GM18858 (cell line): ENCODE measurements at regions not wholly inside any gene's neighbourhood (a gene's known extent, or its start where the extent isn't known, plus 50 kb on each side); places are given as distances from the start of the nearest gene placed in this dataset.
"Not testable (repeated sequence)": the region's sequence is repeated elsewhere in the genome, so short reads cannot be mapped to it uniquely, and the experiment has no call there.

ENCODE experiments used
- ATAC-seq: cut with Tn5 transposase; IDR thresholded peaks from one replicate; pipeline ENCODE4 v1.9.1; 2021; ENCODE audit not compliant: unreplicated experiment

- not testable (repeated sequence) for ATAC-seq
Measured at GRCh38 chr15:21357056-21357455, 83.2 kb downstream of the POTEB3 start.

GRCh38 chr15:21355944-21356343, 84.4 kb downstream of the POTEB3 start:
- not testable (repeated sequence) for ATAC-seq

GRCh38 chr15:21354597-21354996, 85.7 kb downstream of the POTEB3 start:
- ATAC-seq: not testable (repeated sequence)

DNA sequence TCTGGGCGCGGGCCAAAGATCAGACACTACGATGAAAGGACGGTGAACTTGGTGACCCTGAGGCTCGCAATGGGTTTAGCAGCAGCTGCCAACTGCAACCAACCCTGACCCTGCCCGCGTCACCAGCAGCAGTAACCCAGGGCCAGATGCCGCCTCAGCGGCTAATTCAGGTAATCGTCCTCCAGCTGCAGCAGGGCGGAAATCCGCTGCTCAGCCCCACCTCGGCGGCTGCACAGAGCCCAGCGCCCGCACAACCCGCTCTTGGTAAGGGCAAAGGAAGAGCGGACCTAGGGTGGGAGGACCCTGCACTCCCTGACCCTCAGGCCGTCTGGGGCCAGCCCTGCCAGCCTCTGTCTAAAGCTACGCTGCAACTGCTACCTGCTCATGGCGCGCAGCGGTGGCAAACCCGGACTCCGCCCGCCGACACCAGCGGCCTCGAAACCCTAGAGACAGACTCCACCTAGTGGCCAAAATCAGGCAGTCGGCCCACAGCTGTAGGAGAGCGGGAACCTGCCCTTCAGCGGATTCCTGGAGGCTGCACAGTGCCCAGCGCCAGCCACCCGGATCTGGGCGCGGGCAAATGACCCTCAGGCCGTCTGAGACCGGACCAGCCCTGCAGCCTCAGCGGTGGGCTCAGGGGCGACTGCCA, 87.5 kb downstream of the POTEB3 start:
- ATAC-seq: not testable (repeated sequence)

- not testable (repeated sequence) for ATAC-seq
Measured at GRCh38 chr15:21344960-21345359, 95.3 kb downstream of the POTEB3 start.

- ATAC-seq: not testable (repeated sequence)
Measured at GRCh38 chr15:21344500-21344899, 95.8 kb downstream of the POTEB3 start.

DNA sequence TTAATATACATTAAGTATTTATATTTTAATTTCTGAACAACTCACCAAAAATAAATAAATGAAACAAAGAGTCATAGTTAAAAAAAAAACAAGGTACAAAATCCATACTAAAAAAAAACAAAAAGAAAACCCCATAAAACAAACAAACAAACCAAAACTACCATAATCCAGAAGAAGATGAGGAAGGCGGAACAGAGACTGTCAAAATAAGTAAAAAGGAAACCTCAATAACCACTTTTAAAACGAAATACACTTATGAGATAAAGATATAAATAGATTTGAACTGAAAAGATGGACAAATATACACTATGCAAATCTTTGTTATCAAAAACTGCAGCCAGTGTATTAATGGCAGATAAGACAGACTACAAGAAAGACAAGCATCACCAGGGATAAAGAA, 103.3 kb downstream of the POTEB3 start:
- ATAC-seq: not testable (repeated sequence)

DNA sequence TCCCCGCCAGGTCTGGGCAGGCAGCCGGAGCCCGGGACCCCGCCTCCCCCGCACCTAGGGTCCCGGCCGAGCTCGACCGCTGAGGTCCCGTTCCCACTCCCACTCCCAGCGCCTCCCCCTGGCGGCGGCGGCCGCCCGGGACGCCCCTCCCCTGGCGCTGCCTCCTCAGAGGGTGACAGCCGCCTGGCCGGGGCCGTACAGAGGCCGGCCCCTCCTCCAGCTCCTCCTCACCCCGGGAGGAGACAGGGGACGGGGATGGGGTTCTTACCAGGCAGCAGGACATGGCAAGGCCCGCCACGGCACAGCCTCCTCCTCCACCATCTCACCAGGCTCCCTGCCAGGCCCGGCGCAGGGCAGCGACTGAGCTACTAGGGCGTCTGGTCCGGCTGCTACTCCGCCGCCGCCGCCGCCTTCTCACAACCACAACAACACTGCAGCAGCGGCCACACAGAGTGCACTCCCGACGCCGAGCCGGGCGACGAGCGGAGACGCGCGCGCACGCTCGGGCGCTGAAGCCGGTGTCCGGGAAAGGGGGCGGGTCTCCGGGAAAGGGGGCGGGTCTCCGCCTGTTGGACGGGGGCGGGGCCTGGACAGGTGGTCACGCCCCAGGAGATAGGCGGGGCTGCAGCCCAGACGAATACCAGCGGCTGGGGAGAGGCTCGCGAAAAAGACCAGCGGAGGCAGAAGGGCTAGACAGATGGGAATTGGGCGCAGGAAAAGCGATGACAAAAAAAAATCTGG, 115.4 kb downstream of the POTEB3 start:
- not testable (repeated sequence) for ATAC-seq

GRCh38 chr15:21284353-21284752, 155.9 kb downstream of the POTEB3 start:
- peak; percentile 31 for ATAC-seq

DNA sequence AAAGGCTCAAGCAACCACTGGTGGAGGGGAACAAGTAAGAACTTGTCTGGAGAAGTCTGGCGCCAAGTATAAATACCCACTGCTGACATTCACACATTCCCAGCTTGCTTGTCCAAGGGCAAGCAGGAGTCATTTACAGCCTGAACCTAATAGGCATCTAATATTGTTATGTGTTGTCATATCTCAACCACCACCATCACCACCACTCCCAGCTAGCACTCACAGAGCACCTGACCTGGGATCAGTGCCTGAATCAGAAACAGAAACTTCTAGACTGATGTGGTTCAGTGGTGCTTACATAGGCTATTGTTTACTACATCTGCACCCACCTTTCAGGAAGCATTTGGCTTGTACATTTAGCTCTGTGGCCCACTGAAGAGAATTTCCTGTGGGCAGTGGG, 157.1 kb downstream of the POTEB3 start:
- peak; percentile 93 for ATAC-seq

GRCh38 chr15:21280272-21280671, 160.0 kb downstream of the POTEB3 start:
- not testable (repeated sequence) for ATAC-seq

DNA sequence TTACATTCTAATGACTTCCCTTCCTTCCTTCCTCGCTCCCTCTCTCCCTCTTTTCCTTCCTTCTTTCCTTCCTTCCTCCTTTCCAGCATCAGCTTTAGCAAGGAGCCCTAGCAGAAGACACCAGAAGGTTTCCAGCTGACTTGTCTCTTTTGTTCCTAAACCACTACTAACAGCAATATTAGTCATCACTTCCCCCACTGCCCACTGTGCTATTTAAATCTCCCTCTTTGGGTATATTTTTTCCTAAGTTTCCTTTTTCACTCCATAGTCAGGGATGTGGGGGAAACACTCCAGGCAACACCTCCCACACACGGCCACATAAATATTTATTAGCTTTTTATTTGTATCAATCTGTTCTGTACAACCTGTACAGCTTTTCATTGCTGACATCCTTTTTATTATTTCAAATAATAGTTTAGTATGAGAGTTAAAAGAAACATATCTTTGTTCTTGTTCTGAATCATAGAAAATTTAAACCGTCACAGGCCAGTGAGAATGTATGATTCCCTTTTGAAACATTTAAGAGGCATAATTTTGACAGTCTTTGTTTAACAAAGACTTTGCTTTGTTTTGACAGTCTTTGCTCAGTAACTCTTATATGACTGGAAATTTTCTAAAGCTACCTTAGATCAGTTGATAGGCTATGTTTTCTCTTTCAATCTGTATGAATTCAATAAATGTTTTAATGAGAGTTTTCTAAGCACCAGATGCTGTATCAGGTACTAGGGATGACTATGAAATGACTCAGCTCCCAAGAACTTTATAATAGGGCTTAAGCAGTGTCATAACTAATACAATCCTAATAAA, 167.9 kb downstream of the POTEB3 start:
- ATAC-seq: peak; percentile 44

- ATAC-seq: no peak
Measured at GRCh38 chr15:21271566-21271965, 168.7 kb downstream of the POTEB3 start.

DNA sequence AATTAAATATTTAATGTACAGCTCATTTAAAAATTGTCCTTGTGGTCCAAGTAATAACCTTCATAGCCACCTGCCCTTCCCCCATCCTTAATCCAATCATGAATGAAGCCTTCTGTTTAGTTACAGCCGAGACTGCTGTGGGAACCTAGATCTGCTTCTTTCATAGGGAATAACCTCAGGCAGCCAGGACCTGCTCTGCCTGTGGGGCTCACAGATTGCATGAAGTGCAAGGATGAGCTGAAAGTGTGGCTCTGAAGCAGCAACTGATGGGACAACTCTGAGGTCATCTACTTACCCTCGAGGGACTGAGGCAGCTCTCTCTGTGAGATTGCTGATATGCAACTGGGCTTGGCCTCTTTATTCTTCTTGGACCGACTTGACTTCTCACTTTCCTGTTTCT, 169.8 kb downstream of the POTEB3 start:
- no peak for ATAC-seq

DNA sequence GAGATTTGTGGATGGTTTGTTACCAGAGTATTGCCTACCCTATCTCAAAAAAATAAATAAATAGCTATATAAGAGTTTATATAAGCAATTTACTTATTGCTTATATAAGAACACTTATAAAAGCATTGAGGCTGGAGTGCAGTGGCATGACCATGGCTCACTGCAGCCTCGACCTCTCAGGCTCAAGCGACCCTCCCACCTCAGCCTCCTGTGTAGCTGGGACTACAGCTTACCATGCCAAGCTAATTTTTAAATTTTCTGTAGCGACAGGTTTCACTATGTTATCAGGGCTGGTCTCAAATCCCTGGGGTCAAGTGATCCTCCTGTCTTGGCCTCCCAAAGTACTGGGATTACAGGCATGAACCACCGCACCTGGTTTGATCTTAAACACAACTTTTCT, 170.6 kb downstream of the POTEB3 start:
- ATAC-seq: not testable (repeated sequence)

DNA sequence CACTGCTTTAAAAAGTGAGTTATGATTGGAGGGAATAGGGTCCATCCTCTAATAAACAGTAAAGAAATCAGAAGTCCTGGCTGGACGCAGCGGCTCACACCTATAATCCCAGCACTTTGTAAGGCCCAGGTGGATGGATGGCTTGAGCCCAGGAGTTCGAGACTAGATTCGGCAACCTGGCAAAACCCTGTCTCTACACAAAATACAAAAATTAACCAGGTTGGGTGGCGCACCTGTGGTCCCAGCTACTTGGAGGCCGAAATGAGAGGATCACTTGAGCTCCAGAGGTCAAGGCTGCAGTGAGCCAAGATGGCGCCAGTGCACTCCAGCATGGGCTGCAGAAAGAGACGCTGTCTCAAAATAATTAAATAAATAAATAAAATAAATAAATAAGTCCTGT, 171.2 kb downstream of the POTEB3 start:
- ATAC-seq: no peak

DNA sequence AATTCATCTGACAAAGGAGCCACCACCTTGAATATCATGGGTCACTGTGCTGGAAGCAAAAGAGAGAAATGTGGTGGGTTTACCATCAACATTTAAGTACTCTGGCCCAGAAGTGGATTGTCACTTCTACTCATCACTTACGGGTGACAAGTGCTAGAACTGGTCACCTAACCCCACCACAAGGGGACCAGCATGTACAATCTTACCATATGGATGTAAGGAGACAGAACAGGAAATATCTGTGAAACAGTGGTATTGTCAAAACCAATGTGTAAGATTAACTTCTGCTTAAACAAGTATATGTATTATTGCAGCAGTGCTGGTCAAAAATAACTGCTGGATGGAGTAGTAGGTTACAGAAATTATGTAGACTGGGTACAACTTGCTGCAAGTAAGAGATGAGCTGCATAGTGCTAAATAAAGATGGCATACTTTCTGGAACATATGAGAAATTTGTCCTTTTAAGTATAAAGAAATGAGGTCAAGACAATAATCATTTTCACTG, 171.8 kb downstream of the POTEB3 start:
- ATAC-seq: no peak

DNA sequence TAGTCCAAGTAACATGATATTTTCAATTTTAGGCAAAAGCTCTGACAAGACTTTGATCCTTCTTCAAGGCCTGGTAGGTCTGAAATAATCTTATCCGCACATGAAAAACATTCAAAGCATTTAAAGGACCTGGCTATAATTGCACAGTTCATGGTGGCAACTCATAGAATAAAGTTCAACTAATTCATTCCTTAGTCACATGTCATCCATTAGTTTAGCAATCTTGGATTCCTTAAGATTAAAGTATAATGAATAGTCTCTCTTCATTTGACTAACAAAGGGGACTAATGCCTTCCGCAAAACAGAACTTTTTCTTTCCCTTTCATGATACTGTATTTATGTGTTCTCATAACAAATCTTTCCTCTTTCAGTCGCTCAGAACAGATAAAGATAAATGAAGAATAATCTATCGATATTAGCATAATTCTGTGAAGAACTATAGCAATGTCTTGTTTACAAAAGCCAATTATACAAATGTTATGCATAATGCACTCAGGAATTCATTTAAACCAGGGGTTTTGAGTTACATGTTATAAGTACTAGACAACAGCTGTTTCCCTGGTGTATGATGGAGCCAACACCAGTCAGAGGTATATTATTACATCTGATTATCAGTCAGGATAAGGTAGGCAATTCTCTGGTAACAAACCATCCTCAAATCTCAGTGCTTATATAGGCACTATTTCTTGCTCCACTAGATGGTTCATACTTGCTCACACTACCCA, 172.5 kb downstream of the POTEB3 start:
- ATAC-seq: no peak

DNA sequence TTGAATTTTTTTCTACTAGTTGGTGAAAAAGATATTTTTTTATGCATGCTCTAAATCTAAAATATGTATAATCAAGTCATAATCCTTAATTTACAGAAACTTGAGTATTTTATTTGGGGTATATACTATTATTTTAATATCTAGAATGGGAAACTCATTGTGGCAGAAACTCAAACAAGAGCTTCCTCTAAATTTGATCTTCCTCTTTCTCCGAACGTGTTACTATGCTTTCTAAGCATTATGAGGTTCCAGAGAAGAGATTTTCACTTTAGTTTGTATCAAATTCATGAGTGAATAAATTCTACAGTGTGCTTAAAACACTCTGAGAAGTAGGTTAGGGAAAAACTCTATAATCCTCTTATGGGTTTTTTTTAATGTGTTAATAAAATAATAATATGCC, 173.1 kb downstream of the POTEB3 start:
- no peak for ATAC-seq

- not testable (repeated sequence) for ATAC-seq
Measured at GRCh38 chr15:21265628-21266027, 174.7 kb downstream of the POTEB3 start.
